Right kidney (tissue), 1 donor: ENCODE measurements at regions not wholly inside any gene's neighbourhood (a gene's known extent, or its start where the extent isn't known, plus 50 kb on each side); places are given as distances from the start of the nearest gene placed in this dataset.
"Not testable (repeated sequence)": the region's sequence is repeated elsewhere in the genome, so short reads cannot be mapped to it uniquely, and the experiment has no call there.

Experiments used
- DNase-seq: peaks from one replicate; pipeline ENCODE4 v3.0.0-alpha.2; 2016

DNA sequence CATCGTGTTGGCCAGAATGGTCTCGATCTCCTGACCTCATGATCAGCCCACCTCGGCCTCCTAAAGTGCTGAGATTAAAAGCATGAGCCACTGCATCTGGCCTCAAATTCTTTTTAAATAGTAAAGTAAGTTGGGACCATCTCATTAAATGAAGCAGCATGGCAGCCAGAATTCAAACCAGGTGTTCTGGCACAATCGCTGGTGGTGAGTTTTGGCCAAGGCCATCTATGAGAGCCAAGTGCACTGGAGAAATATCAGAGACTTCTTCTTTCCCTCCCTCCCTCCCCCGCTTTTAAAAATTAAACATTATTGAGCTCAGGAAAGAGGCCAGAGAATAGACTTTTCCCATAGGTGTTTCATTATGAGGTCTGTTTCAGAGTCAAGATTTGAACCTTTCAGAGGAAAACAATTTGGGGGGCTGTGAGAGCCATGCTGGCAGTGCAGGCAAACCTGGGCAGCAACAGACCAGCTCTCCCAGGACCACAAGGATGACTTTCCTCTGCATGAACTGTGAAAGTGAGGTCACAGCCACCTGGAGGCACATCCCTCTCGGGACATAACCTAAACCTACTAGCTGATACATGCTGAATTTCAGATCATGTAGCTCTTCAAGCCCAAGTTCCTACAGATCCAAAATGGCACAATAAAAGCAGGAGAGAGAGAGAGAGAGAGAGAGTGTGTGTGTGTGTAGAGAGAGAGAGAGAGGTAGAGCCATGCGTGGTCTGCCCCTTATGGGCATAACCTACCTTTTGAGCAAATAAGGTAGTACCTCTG is 94.6 kb upstream of the DMRT1 start:
- DNase-seq = no peak

DNA sequence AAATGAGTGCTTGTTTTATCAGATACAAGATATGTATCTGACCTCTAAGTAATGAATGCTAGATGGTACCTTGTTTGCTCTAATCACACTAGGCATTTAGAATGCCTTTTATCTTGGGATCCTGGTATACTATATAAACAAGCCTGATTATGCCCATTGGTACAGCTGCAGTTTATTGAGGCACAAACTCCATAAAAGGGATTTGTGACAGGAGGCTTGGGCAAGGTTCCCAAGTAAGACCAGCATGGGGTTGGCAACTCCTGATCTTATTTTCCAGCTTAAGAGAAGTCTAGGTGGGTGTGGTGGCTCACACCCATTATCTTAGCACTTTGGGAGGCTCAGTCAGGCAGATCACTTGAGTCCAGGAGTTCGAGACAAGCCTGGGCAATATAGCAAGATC is 93.9 kb upstream of the DMRT1 start:
- no peak for DNase-seq

DNA sequence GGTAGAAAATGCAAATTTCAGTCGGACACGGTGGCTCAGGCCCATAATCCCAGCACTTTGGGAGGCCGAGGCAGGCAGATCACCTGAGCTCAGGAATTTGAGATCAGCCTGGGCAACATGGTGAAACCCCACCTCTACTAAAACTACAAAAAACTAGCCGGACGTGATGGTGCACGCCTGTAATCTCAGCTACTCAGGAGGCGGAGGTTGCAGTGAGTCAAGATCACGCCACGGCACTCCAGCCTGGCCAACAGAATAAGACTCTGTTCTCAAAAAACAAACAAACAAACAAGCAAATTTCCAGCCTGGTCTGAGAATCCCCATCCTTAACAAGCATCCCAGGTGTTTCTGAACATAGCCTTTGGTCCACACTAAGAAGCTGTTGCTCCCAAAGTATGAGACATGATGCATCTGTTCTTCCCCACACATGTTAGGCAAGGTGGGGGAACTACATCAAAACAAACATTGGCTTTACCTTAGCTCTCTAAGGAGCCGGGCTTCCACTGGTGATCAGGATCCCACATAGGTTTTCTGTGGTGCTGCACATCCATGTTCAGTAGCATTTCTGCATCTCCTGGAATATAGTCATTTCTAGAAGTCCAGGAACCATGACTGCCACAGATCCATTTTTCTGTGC is 92.5 kb upstream of the DMRT1 start:
- DNase-seq = no peak

DNA sequence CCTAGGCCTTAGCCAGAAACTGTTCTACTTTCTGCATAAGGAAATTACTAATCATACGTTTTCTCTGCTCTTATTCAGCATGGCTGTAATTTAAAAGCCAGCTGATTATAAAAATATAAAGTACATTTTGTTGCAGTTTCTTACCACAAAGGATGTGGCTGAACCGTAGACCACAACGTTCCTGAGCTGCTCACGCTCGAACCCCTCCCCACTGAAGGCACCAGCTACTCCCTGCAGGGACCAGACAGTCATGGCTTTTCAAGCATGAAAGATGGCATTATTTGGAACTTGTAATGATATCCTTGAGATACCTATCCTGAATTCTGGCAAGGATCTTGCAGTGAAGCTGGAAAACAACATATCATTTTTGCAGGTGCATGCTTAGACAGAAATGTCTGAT is 91.8 kb upstream of the DMRT1 start:
- DNase-seq = no peak

DNA sequence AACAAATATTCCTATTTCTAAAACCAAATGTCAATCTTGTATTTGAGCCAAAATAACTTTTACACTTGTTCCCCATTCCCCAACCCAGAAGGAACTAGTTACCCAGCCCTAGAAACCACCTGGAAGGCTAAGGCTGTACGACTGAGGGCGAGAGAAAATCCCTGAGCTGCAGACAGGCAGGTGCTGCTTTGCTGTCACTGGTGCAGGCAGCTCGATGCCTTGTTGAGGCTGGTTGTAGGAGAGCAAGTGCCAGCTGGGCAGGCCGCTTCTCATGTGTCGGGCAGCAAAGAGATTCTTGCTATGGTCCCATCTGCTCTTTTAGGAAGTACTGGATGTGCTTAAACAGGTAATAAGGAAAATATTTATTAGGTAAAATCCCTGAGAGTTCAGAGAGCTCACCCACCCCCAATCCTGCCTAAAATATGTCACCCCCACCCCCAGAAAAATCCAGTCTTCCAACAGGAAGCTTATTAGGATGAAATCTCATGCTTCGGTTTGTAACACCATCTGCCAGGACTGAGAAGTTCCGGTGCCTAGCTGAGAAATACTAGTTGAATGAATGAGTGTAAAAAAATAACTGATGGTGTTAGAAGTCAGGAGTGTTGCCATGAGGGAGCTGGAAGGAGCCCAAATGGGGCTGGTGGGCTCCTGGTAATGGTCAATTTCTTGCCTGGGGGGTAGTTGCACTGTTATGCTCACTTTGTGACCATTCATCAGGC is 91.1 kb upstream of the DMRT1 start:
- no peak for DNase-seq

DNA sequence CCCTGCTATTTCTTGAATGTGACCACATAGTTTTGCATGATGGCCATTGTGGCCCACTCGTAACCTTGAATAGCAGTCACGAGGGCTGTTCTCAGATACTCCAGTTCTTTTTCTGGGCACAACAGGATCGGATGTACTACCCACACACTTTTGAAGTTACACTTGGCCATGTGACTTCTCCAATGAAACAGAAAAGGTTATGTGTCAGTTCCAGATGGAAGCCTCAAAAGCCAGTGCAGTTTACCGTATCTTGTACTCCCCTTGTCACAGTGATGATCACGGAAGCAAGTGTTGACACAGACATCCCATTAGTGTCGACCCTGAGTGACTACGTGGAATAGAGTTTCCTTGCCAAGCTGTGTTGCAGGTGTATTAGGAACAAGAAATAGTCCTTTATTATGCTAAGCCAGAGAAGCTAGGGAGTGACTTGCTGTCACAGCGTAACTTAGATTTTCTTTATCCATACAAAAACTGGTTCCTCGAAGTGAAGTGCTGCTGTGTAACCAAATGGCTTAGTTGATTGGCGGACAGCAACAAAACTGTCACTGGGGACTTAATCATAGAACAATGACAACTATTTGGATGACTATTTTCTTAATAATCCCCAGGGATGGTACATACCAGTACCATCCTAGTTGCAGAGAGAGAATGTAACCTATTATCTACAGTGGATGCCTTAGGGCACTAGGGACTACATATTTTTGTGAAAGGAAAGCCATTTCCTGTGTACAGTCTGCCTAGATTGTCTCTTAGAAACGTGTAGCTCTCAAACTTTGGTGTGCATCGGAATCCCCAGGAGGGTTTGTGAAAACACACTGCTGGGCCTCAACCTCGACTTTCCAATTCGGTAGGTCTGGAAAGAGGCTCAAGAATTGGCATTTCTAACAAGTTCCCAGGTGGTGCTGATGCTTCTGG is 90.1 kb upstream of the DMRT1 start:
- DNase-seq = no peak

DNA sequence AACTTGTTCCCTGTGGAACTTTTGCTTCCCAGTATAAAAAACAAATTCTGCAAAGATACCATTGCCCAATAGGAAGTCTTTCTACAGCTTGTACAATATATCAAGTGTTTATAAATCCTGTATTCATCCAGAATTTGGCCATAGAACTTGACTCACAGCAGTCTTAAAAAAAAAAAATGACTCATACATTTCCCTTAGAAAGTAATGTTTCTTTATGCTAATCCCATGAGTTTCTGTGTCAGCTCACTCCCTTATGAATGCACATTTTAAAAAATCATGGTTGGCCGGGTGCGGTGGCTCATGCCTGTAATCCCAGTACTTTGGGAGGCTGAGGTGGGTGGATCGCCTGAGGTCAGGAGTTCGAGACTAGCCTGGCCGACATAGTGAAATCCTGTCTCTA is 89.3 kb upstream of the DMRT1 start:
- DNase-seq = no peak

DNA sequence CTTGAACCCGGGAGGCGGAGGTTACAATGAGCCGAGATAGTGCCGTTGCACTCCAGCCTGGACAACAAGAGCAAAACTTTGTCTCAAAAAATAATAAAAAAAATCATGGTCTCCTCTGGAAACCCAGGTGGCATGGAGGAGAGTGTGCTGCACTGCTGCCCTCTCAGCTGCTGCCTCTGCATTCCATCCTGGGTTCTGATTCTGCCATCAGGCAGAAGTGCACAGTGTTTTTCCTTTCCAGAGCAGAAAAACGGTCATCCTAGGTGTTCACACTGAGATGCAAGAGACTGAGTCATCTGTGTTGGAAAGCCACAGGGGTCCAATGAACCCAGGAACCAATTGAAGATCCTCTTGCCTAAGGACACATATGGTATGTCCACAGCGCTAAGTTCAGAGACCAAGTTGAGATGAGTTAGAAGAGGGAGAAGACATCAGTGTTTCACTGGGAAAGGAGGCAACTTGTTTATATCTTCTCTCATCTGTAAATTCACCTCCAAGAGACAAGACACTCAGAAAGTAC is 88.8 kb upstream of the DMRT1 start:
- no peak for DNase-seq

DNA sequence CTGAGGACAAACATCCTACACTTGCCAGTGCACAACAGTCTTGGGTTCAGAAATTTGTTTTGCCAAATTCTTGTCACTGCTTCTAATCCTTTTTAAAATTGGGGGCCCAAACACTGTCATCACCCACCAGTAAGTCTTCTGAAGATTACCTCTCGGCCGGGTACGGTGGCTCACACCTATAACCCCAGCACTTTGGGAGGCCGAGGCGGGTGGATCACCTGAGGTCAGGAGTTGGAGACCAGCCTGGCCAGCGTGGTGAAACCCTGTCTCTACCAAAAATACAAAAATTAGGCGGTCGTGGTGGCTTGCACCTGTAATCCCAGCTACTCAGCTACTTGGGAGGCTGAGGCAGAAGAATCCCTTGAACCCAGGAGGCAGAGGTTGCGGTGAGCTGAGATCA is 87.8 kb upstream of the DMRT1 start:
- DNase-seq = not testable (repeated sequence)

DNA sequence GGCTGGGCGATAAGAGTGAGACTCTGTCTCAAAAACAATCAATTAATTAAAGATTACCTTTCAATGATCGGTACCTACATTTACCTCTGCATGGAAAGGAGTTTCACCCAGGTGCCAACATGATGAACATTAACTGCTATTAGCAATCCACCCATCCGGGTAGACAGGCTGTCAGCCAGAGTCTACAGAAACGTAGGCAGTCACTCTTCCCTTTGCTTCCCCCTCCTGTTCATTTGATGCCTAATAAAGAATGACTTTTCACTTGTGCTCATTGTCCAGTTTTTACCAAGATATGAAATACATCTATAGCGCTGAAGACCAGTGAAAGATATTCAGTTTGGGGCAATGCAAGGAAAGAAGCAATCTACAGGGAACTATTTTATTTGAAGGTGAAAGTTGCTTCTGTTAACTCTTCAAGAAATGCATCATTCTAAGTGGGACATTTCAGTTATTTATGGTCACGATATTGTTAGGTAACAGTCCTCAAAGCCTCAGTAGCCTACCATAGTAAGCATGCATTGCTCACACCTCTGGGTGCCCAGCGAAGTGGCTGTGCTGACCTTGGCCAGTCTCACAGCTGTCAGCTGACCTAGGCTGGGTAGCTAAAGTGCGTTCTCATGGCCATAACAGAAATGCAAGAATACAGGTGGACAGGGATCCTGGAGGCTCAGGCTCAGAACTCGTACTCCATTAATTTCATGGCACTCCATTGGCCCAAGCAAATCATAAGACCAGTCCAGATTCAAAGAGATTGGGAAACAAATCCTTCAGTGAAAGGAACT is 87.2 kb upstream of the DMRT1 start:
- DNase-seq = no peak

DNA sequence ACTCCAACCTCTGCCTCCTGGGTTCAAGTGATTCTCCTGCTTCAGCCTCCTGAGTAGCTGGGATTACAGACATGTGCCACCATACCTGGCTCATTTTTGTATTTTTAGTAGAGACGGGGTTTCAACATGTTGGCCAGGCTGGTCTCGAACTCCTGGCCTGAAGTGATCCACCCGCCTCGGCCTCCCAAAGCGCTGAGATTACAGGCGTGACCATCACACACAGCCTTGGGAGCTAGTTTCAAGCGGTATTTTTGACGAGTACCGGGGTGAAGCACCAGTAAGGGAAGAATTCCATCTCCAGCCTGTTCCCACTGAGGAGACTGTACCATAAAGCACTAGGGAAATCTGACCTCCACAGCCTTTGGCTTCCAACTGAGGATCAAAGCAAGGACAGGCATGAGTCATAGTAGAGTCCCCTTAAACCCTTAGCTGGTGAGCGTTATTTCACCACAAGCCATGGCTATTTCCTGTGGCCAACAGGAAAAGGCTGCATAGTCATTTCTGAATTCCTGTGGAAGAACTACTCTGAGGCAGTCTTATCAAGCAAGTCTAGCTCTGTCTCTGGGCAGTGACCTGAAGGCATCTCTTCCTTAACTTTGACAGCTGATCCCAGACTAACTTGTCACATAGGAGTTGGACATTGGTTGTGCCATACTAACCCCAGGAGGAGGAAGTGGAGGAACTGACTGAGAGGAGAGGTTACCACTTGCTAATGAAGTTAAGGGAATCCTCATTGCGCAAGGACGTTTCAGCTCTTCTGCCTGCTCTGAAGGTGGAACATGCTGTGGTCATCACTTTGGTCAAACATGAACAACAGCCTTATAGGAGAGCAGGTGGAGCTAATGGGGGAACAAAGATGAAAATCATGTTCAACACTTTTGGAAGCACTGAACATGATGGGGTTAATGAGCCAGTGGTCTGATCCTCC is 85.8 kb upstream of the DMRT1 start:
- no peak for DNase-seq

DNA sequence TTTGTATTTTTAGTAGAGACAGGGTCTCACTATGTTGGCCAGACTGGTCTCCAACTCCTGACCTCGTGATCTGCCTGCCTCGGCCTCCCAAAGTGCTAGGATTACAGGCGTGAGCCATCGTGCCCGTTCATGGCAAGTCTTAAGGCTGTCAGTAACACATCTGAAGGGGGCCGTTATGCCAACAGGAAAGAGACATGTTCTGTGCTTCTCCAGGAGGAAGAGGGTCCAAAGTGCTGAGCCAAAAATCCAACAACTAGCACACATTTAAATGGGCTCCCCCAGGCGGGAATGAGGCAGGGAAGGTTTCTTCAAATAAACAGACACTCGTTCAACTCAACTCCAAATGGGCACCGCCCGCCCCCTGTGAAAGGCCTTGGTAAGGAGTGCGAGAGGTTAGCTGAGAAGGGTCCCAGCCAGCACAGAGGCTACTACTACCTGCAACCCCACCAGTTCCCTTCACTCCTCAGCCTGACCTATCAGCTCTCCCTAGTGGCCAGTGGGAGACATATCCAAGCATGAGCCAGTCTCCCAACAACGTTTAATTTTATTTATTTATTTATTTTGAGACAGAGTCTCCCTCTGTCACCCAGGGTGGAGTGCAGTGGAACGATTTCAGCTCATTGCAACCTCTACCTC is 84.1 kb upstream of the DMRT1 start:
- DNase-seq = no peak

DNA sequence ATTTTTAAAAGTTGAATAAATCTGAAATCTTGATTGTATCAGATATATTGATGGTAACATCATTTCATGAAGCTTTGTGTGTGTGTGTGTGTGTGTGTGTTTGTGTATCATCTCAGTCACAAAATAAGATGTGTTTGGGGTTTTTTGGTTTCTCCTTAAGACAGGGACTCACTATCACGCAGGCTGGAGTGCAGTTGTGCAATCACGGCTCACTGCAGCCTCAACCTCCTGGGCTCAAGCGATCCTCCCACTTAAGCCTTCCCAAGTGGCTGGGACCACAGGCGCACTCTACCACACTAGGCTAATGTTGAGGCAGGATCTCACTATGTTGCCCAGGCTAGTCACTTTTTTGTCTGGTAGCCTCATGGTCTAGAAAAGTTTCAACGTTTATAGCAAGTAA is 83.4 kb upstream of the DMRT1 start:
- no peak for DNase-seq

DNA sequence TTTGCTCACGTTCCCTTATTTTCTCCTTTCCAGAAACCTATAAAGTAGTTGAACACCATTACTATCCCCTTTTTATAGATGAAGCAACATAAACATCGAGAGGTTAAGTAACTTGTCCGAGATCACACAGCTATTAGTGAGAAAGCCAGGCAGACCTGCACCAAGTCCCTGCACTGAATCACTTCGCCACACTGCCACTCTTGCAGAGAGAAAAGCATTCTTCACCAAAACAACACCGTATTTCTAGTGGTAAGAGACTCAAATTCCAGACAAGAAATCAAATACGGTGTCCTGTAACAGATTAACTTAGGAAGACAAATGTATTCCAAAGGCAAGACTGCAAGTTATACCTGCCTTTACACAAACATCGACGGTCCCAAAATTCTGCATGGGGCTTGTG is 82.0 kb upstream of the DMRT1 start:
- DNase-seq = no peak

DNA sequence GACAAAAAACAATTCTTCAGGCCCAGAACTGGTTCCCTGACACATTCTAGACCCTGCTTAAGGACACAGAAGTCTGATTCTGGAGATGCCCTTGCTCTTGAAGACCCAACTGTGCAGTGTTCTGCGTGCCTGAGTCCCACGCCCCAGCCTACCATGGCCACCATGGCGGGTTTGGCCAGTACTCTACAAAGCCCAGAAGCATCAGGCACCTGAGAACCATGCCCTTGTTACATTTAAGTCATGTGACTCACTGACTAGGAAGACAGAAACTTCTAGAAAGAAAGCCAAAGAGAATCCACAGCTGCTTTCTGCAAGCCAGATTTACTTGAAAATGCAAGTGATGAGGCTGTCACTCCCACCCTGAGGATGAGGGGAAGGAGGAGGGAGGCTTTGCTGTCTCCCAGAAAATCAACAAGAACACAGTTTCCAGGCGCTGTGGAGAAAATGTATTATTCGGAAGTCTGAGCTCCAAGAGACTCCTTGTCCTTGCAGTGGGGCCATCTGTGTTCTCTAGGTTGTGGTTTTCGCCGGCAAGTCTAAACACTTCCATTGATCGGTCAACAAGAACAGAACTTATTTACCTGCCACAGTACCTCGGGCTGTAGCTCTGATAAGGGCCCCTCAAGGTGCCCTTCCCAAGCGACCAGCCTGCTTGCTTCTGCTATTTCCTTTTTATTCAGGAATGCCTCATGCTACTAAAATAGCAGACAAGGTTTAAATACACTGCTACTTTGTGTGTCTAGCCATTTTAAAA is 81.3 kb upstream of the DMRT1 start:
- no peak for DNase-seq

DNA sequence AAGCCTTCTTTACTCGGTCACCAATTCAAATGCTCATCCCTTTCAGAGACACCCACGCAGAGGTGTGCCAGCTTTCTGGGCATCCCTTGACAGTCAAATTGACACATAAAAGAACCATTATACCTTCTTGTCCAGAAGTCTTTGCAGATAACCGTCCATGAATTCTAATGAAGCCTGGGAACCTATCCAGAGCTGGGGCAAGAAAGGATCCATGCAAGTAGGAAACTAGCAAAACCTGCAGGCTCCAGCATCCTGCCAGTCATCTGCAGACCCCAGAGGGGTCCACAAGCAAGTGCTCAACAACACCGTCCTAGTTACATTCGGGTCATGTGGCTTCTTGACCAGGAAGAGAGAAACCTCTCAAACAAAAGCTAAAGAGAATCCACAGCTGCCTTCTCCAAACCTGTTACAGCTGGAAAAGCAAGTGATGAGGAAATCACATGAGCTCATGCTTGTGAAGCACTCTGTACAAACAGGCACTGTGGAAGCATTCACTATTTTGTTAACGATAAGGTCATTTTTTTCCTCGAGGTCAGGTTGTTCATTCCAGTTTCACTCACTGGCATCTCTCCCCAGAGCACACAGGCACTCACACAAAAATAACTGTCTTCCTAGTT is 80.2 kb upstream of the DMRT1 start:
- no peak for DNase-seq

DNA sequence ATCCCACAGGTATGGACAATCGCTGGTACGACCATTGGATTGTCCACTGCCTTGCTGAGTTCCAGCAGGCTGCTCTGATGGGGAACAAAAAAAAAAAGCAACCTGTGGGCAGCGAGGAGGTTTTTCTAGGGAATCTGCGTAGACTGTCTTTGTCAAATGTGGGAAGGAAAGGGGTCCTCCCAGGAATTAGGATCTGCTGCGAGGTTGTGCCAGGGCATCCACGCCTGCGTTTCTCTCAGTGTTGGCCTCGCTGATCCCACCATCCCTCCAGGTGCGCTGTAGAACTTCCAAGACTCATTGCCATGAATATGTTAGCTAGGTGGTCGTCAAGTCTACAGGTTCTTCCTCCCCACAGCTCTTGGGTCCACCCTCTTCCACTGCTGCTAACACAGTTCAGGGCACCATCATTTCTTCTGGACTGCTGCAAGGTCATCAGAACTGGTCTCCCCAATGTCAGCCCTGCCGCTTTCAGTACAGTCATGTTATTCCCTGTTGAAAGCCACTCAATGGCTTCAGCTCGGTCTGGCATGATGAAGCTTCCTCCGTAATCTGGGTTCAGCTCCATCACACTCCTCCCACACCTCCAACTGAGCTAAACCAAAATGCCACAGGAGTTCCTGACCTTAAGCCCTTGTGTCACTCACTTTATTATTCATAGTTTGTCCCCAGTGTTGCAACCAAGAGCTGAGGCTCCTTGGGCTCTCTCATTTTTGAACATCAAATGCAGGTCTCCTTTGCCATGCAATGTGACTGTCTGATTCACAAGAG is 79.5 kb upstream of the DMRT1 start:
- no peak for DNase-seq

DNA sequence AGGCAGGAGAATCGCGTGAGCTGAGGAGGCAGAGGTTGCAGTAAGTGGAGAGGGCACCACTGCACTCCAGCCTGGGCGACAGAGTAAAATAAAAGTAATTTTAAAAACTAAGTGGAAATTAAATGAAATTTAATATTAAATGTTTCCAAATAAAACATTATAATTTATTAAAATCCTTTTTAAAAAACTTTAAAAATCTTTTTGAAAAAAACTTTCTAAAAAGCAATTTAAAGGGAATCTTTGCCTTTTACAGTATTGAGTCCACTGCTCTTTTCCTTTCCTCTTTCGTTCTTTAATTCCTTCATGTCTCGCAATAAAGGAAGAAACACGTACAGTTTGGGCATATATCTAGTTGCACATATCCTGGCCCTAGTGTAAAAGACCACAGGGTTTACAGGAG is 77.8 kb upstream of the DMRT1 start:
- no peak for DNase-seq
